H7 (cell line): ENCODE measurements at regions not wholly inside any gene's neighbourhood (a gene's known extent, or its start where the extent isn't known, plus 50 kb on each side); places are given as distances from the start of the nearest gene placed in this dataset.
A peak's percentile ranks its signal among the peaks of the same experiment; 100 is the strongest.

Experiments
- DNase-seq: peaks from one replicate; pipeline ENCODE4 v3.0.0; 2012
- H3K27me3 ChIP-seq: 2 replicates; pipeline ENCODE4 v1.6.0; 2011; ENCODE audit warnings: mild to moderate bottlenecking, low read length; ENCODE audit not compliant: control insufficient read depth, insufficient read depth
- H3K36me3 ChIP-seq: replicated peaks from 2 replicates; pipeline ENCODE4 v1.5.1; 2011; ENCODE audit warnings: low read length; ENCODE audit not compliant: control insufficient read depth, insufficient read depth
- H3K4me3 ChIP-seq: 2 replicates; pipeline ENCODE4 v1.5.1; 2011; ENCODE audit warnings: low read depth, mild to moderate bottlenecking, control low read depth, low read length, moderate library complexity; ENCODE audit not compliant: insufficient read depth

DNA sequence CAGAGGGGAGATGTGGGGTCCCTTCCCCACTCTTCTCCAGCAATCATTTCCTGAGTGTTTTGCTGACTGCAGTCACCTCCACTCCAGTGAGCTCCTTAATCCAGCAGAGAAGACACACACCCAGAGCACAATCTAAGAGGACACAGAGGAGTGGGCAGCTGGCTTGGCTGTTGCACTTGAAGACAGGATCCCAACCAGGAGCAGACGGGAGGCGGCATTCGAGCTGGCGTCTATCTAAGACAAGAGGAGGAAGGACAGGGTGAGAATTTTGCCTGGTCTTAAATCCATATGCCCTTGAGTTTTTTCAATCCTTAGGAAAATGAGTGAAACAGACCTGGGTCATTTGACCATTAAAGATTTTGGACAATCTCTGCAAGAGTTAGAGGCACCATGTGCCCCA lies 56.1 kb upstream of the SIM2 start:
- Histone ChIP-seq H3K27me3 (no peaks in the 10 kb centered on the region), H3K4me3 (no peak overlapping the region), H3K36me3 (no peaks in the 10 kb centered on the region)
- no peak for DNase-seq

DNA sequence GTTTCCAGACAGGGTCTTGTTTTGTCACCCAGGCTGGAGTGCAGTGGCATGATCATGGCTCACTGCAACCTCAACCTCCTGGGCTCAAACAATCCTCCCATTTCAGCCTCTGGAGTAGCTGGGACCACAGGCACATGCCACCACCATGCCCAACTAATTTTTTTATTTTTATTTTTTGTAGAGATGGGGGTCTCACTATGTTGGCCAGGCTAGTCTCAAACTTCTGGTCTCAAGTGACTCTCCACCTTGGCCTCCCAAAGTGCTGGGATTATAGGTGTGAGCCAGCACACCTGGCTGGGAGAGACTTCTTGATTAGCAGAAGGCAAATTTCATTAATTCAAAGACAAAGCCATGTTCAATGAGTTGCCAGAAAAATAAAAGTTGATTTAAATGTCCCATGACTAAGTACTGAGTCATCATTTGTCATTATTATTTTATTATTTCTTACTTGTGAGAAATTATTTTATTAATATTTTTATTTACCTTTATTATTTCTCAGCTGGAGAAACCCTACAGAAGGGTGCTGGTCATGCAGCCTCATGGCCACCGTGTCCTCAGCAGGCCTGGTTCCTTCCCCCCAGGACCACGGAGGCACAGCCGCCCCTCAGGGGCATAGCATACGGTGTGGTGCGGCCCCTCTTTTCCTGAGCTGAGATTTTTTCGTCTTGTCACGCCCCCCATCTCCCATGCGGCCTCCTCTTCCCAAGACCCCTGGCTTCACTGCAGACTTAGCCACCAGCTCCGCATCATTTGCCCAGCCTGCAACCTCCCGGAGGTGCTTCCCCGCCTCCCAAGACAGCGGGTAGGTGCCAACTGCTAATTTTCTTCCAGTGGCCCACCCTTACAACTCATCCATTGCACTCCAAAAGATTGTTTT lies 55.3 kb upstream of the SIM2 start:
- DNase-seq = no peak
- no peaks in the 10 kb centered on the region for H3K27me3 ChIP-seq
- no peaks in the 10 kb centered on the region for H3K36me3 ChIP-seq
- H3K4me3 ChIP-seq = no peak overlapping the region

- Histone ChIP-seq H3K4me3 (no peak overlapping the region), H3K27me3 (no peaks in the 10 kb centered on the region), H3K36me3 (no peaks in the 10 kb centered on the region)
- DNase-seq = no peak
These were observed 52.9 kb upstream of the SIM2 start for GRCh38 chr21:36646011-36646410.

DNA sequence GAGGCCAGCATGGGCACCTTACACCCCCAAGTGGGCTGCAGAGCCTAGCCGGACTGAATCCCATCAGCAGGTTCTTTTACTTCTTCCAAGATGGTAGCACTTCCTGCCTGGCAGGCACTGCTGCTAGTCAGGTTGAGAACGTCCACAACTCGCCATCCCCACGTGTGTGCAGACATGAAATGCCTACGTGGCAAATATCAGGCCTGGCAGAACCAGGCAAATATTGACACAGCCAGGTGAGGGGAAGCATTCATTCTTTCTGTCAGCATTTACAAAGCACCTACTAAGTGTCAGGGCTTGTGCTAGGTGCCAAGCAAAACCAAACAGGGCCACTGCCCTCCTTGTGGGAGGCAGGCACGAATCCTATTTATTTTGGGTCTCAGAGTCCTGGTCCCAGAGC lies 52.3 kb upstream of the SIM2 start:
- Histone ChIP-seq H3K4me3 (no peak overlapping the region), H3K27me3 (no peaks in the 10 kb centered on the region), H3K36me3 (no peaks in the 10 kb centered on the region)
- no peak for DNase-seq

- Histone ChIP-seq H3K36me3 (no peaks in the 10 kb centered on the region), H3K27me3 (no peaks in the 10 kb centered on the region), H3K4me3 (no peak overlapping the region)
- DNase-seq = peak; percentile 62
These were observed 51.4 kb upstream of the SIM2 start for GRCh38 chr21:36647279-36648093.
